ENCODE measurements at regions not wholly inside any gene's neighbourhood (a gene's known extent, or its start where the extent isn't known, plus 50 kb on each side); places are given as distances from the start of the nearest gene placed in this dataset.

- no peaks in the 10 kb centered on the region for H3F3A ChIP-seq (ENCODE audit: insufficient read depth, low read length)
- H3K9me3 ChIP-seq (replicated peaks; ENCODE audit: insufficient read depth, low read length): no peaks in the 10 kb centered on the region
- H3K27ac ChIP-seq (ENCODE audit: low read length): no peak overlapping the region
- TF ChIP-seq EZH2phosphoT487 (IDR thresholded peaks at IDR 0.05; ENCODE audit: low read length) (no peak), EZH2 (optimal IDR thresholded peaks at IDR 0.05; ENCODE audit: low read depth, low read length) (no peak), CTCF (IDR thresholded peaks at IDR 0.05; ENCODE audit: low read length) (no peak)
- no peak overlapping the region for H3K4me2 ChIP-seq (ENCODE audit: low read depth, low read length)
- H3K9me2 ChIP-seq (replicated peaks; ENCODE audit: insufficient read depth, low read length): no peaks in the 10 kb centered on the region
- no peak overlapping the region for H3K4me3 ChIP-seq (ENCODE audit: low read length)
- no peak overlapping the region for H3K9ac ChIP-seq (ENCODE audit: low read length)
- H3K36me3 ChIP-seq (replicated peaks; ENCODE audit: insufficient read depth, low read length): no peaks in the 10 kb centered on the region
- H3K79me2 ChIP-seq (ENCODE audit: low read length): peaks cover 10% of the 10 kb centered on the region; the same call in 1 of the 2 replicates
- no peaks in the 10 kb centered on the region for H3K27me3 ChIP-seq (replicated peaks; ENCODE audit: insufficient read depth, low read length)
- H2AFZ ChIP-seq (ENCODE audit: low read length): no peak overlapping the region
- no peaks in the 10 kb centered on the region for H4K20me1 ChIP-seq (ENCODE audit: insufficient read depth, low read length)
- H3K4me1 ChIP-seq (ENCODE audit: low read length): no peaks in the 10 kb centered on the region
- no peak for DNase-seq
Observed at GRCh38 chr12:124410354-124411175, 115.7 kb downstream of the RFLNA start.

- Histone ChIP-seq H4K20me1 (ENCODE audit: insufficient read depth, low read length) (no peaks in the 10 kb centered on the region), H3K36me3 (replicated peaks; ENCODE audit: insufficient read depth, low read length) (no peaks in the 10 kb centered on the region), H3K79me2 (ENCODE audit: low read length) (peaks cover 11% of the 10 kb centered on the region; the same call in 1 of the 2 replicates), H3K9me2 (replicated peaks; ENCODE audit: insufficient read depth, low read length) (no peaks in the 10 kb centered on the region), H2AFZ (ENCODE audit: low read length) (no peak overlapping the region), H3K9me3 (replicated peaks; ENCODE audit: insufficient read depth, low read length) (no peaks in the 10 kb centered on the region), H3K4me1 (ENCODE audit: low read length) (no peaks in the 10 kb centered on the region), H3K4me2 (ENCODE audit: low read depth, low read length) (no peak overlapping the region), H3K9ac (ENCODE audit: low read length) (no peak overlapping the region), H3K27ac (ENCODE audit: low read length) (no peak overlapping the region), H3K4me3 (ENCODE audit: low read length) (no peak overlapping the region), H3K27me3 (replicated peaks; ENCODE audit: insufficient read depth, low read length) (no peaks in the 10 kb centered on the region), H3F3A (ENCODE audit: insufficient read depth, low read length) (no peaks in the 10 kb centered on the region)
- no peak for DNase-seq
- TF ChIP-seq CTCF (IDR thresholded peaks at IDR 0.05; ENCODE audit: low read length) (no peak), EZH2 (optimal IDR thresholded peaks at IDR 0.05; ENCODE audit: low read depth, low read length) (no peak), EZH2phosphoT487 (IDR thresholded peaks at IDR 0.05; ENCODE audit: low read length) (no peak)
Observed at GRCh38 chr12:124408822-124409517, 114.1 kb downstream of the RFLNA start.

GRCh38 chr12:124407074-124407473 lies 112.2 kb downstream of the RFLNA start:
- Histone ChIP-seq H3K9me2 (replicated peaks; ENCODE audit: insufficient read depth, low read length) (no peaks in the 10 kb centered on the region), H3K36me3 (replicated peaks; ENCODE audit: insufficient read depth, low read length) (no peaks in the 10 kb centered on the region), H3K27ac (ENCODE audit: low read length) (no peak overlapping the region), H3K4me3 (ENCODE audit: low read length) (no peak overlapping the region), H3K9me3 (replicated peaks; ENCODE audit: insufficient read depth, low read length) (no peaks in the 10 kb centered on the region), H3F3A (ENCODE audit: insufficient read depth, low read length) (no peaks in the 10 kb centered on the region), H3K27me3 (replicated peaks; ENCODE audit: insufficient read depth, low read length) (no peaks in the 10 kb centered on the region), H2AFZ (ENCODE audit: low read length) (no peak overlapping the region), H3K79me2 (ENCODE audit: low read length) (0 out of 2 replicates have a peak, but pooled peaks cover 7% of the 10 kb centered on the region), H3K4me2 (ENCODE audit: low read depth, low read length) (no peak overlapping the region), H3K4me1 (ENCODE audit: low read length) (no peaks in the 10 kb centered on the region), H4K20me1 (ENCODE audit: insufficient read depth, low read length) (no peaks in the 10 kb centered on the region), H3K9ac (ENCODE audit: low read length) (no peak overlapping the region)
- TF ChIP-seq CTCF (IDR thresholded peaks at IDR 0.05; ENCODE audit: low read length) (no peak), EZH2phosphoT487 (IDR thresholded peaks at IDR 0.05; ENCODE audit: low read length) (no peak)
- no peak for DNase-seq
